ENCODE measurements at regions not wholly inside any gene's neighbourhood (a gene's known extent, or its start where the extent isn't known, plus 50 kb on each side); places are given as distances from the start of the nearest gene placed in this dataset.
"Not testable (repeated sequence)": the region's sequence is repeated elsewhere in the genome, so short reads cannot be mapped to it uniquely, and the experiment has no call there.

- TF ChIP-seq, protein P1, sequence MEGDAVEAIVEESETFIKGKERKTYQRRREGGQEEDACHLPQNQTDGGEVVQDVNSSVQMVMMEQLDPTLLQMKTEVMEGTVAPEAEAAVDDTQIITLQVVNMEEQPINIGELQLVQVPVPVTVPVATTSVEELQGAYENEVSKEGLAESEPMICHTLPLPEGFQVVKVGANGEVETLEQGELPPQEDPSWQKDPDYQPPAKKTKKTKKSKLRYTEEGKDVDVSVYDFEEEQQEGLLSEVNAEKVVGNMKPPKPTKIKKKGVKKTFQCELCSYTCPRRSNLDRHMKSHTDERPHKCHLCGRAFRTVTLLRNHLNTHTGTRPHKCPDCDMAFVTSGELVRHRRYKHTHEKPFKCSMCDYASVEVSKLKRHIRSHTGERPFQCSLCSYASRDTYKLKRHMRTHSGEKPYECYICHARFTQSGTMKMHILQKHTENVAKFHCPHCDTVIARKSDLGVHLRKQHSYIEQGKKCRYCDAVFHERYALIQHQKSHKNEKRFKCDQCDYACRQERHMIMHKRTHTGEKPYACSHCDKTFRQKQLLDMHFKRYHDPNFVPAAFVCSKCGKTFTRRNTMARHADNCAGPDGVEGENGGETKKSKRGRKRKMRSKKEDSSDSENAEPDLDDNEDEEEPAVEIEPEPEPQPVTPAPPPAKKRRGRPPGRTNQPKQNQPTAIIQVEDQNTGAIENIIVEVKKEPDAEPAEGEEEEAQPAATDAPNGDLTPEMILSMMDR (IDR thresholded peaks at IDR 0.05): not testable (repeated sequence)
- not testable (repeated sequence) for TF ChIP-seq POLR2AphosphoS5, POLR2A, EP300 (IDR thresholded peaks at IDR 0.05)
These were observed 143.3 kb downstream of the TMEM121 start for GRCh38 chr14:105669646-105670045.

All from stomach (tissue), 4 donors.